Sigmoid colon (tissue), 6 donors: ENCODE measurements at regions not wholly inside any gene's neighbourhood (a gene's known extent, or its start where the extent isn't known, plus 50 kb on each side); places are given as distances from the start of the nearest gene placed in this dataset.

Experiments used
- DNase-seq: peaks from one replicate; pipeline ENCODE4 v3.0.0-alpha.2; 2019
- H3K27ac ChIP-seq, 4 donors: fragments of 200-600 bp; sonication (generic); one replicate each; pipeline ENCODE4 v1.5.1; 2016 to 2019; ENCODE audit warnings: mild to moderate bottlenecking in 1 of 4
- H3K27me3 ChIP-seq, 3 donors: fragments of 200-600 bp; sonication (generic); one replicate each; pipeline ENCODE4 v1.5.1; 2019; ENCODE audit warnings: mild to moderate bottlenecking in 1 of 3
- H3K36me3 ChIP-seq, 4 donors: fragments of 200-600 bp; sonication (generic); one replicate each; pipeline ENCODE4 v1.5.1; 2016 to 2019
- H3K4me1 ChIP-seq, 4 donors: fragments of 200-600 bp; sonication (generic); one replicate each; pipeline ENCODE4 v1.5.1; 2017 to 2019
- H3K4me3 ChIP-seq, 4 donors: fragments of 200-600 bp; sonication (generic); one replicate each; pipeline ENCODE4 v1.5.1; 2017 to 2019; ENCODE audit warnings: mild to moderate bottlenecking in 2 of 4, moderate library complexity in 1 of 4
- H3K9me3 ChIP-seq, 4 donors: fragments of 200-600 bp in 3 of 4; sonication (generic) in 3 of 4; one replicate each; pipeline versions ENCODE4 v1.5.1 to v1.6.1; 2013 to 2019
- EP300 ChIP-seq, 4 donors: sonication (generic); formaldehyde crosslinking; IDR thresholded peaks; one replicate each; pipeline ENCODE4 v1.6.1; 2017; ENCODE audit warnings: antibody characterized with exemption in 4 of 4
- POLR2A ChIP-seq, 2 donors: fragments of 450-650 bp; IDR thresholded peaks; one replicate each; pipeline ENCODE4 v1.6.1; 2016; ENCODE audit warnings: antibody characterized with exemption in 2 of 2, mild to moderate bottlenecking in 2 of 2, moderate library complexity in 2 of 2
- POLR2AphosphoS5 ChIP-seq, 4 donors: sonication (generic); formaldehyde crosslinking; IDR thresholded peaks; one replicate each; pipeline ENCODE4 v1.6.1; 2017; ENCODE audit warnings: antibody characterized with exemption in 4 of 4
- WGBS, 2 donors: extraction: QIAGEN DNeasy Blood & Tissue Kit; methylation state at CpG; one replicate each; pipeline ENCODE4 v1.1.7; 2013; 5-methylcytosine and 5-hydroxymethylcytosine counted together
- intact Hi-C: fragments of 100-400 bp; cut with DNase I; formaldehyde crosslinking; loops from one replicate; pipeline ENCODE4 v1.15.1; 2023
- TF ChIP-seq, protein P1 (sequence below), 4 experiments: fragments of 450-650 bp in 3 of 4; fragments of 200-600 bp in 1 of 4; IDR thresholded peaks; one replicate each; pipeline ENCODE4 v1.5.1; 2016 to 2019; ENCODE audit warnings: antibody characterized with exemption in 4 of 4, mild to moderate bottlenecking in 3 of 4, moderate library complexity in 2 of 4
- donor health status: healthy with polysubstance abuse.
- donor health status: healthy.

DNA sequence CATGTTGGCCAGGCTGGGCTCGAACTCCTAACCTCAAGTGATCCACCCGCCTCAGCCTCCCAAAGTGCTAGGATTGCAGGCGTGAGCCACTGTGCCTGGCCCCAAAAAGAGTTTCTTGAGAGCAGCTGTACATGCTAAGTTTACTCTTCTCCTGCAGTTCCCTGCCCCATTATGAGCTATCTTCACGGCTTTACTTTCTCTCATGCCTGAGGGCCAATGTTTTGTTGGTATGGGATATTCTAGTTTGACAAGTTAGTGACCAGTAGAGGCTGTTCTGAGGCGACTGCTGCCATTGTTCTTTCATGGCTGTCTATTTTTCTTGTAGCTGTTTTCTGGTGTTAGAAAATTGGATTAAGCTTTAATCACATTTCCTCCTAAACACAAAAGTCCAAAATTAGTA is 78.0 kb upstream of the STX18 start:
- DNase-seq: no peak
- no peak overlapping the region for H3K4me3 ChIP-seq
- H3K9me3 ChIP-seq: no peaks in the 10 kb centered on the region
- no peaks in the 10 kb centered on the region for H3K27me3 ChIP-seq
- TF ChIP-seq EP300 (IDR thresholded peaks at IDR 0.05) (no peak), POLR2AphosphoS5 (IDR thresholded peaks at IDR 0.05) (no peak), POLR2A (IDR thresholded peaks at IDR 0.05) (no peak)
- TF ChIP-seq, protein P1, sequence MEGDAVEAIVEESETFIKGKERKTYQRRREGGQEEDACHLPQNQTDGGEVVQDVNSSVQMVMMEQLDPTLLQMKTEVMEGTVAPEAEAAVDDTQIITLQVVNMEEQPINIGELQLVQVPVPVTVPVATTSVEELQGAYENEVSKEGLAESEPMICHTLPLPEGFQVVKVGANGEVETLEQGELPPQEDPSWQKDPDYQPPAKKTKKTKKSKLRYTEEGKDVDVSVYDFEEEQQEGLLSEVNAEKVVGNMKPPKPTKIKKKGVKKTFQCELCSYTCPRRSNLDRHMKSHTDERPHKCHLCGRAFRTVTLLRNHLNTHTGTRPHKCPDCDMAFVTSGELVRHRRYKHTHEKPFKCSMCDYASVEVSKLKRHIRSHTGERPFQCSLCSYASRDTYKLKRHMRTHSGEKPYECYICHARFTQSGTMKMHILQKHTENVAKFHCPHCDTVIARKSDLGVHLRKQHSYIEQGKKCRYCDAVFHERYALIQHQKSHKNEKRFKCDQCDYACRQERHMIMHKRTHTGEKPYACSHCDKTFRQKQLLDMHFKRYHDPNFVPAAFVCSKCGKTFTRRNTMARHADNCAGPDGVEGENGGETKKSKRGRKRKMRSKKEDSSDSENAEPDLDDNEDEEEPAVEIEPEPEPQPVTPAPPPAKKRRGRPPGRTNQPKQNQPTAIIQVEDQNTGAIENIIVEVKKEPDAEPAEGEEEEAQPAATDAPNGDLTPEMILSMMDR (IDR thresholded peaks at IDR 0.05): no peak
- H3K36me3 ChIP-seq: no peaks in the 10 kb centered on the region
- H3K4me1 ChIP-seq: no peaks in the 10 kb centered on the region
- H3K27ac ChIP-seq: no peak overlapping the region
- intact Hi-C loops: no loop called here
- 91 to 93% methylated on average over 5 of the region's 5 CpGs for whole genome bisulfite sequencing, 2 donors

DNA sequence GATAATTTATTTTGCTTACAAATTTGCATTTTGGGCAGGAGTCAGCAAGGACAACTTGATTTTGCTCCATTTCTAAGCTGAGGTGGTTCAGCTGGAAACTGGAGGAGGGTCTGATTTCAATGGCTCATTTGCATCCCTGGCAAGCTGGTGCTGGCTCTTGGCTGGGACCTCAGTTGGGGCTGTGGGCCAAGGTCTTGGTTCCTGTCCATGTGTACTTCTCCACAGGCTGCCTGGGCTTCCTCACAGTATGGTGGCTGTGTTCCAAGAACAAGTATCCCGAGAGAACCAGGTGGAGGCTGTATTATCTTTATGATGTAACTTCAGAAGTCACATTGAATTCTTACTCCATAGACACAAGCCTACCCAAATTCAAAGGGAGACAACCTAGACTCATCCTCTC is 77.0 kb upstream of the STX18 start:
- no peaks in the 10 kb centered on the region for H3K36me3 ChIP-seq
- H3K27me3 ChIP-seq: no peaks in the 10 kb centered on the region
- no peak overlapping the region for H3K27ac ChIP-seq
- H3K9me3 ChIP-seq: no peaks in the 10 kb centered on the region
- intact Hi-C loops: no loop called here
- no peak for DNase-seq
- no peaks in the 10 kb centered on the region for H3K4me1 ChIP-seq
- TF ChIP-seq, protein P1 (IDR thresholded peaks at IDR 0.05): no peak
- TF ChIP-seq EP300 (IDR thresholded peaks at IDR 0.05): no peak
- no peak for TF ChIP-seq POLR2AphosphoS5 (IDR thresholded peaks at IDR 0.05)
- TF ChIP-seq POLR2A (IDR thresholded peaks at IDR 0.05): no peak
- H3K4me3 ChIP-seq: no peak overlapping the region
- 81 to 83% methylated on average over 1 of the region's 1 CpG for WGBS, 2 donors

DNA sequence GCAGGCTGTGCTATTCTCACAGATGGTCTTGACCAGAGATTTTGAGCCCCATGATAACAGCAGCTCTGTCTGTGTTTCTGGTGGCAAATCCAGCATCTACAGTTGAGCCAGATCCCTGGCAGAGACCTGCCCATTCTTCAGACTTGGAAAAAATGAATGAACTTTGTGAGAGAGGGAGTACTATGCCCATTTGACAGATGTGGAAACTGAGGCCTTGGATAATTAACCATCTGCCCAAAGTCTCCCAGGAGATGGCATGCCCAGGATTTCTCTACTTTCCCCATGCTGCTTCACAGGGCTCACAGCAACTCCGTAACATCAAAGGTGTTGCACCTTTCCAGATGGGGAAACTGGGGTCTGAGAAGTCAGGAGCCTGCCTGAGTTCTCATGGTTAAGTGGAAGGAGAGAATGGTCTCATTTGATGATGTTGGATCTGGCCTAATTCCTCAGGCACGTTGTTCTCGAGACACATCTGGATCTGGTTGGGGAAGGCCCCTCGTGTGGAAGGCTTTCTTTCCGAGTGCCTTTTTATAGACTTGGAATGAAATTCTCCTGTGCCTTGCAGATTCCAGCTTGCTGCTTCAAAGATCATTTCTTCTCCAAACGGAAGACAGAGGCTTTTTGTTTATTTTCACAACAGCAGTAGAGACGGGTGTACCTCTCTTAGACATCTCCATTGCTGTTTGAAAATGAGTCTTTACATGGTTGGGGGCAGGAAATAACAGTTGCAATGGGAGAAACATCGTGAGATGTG is 73.3 kb upstream of the STX18 start:
- TF ChIP-seq, protein P1 (IDR thresholded peaks at IDR 0.05): no peak
- TF ChIP-seq POLR2A (IDR thresholded peaks at IDR 0.05): no peak
- no peak for TF ChIP-seq POLR2AphosphoS5 (IDR thresholded peaks at IDR 0.05)
- no peak for TF ChIP-seq EP300 (IDR thresholded peaks at IDR 0.05)
- Histone ChIP-seq H3K9me3 (no peaks in the 10 kb centered on the region), H3K4me1 (no peaks in the 10 kb centered on the region), H3K27me3 (no peaks in the 10 kb centered on the region), H3K36me3 (no peaks in the 10 kb centered on the region), H3K4me3 (no peak overlapping the region), H3K27ac (no peak overlapping the region)
- no peak for DNase-seq
- 81 to 82% methylated on average over 8 of the region's 8 CpGs for WGBS, 2 donors
- intact Hi-C loops: no loop called here

DNA sequence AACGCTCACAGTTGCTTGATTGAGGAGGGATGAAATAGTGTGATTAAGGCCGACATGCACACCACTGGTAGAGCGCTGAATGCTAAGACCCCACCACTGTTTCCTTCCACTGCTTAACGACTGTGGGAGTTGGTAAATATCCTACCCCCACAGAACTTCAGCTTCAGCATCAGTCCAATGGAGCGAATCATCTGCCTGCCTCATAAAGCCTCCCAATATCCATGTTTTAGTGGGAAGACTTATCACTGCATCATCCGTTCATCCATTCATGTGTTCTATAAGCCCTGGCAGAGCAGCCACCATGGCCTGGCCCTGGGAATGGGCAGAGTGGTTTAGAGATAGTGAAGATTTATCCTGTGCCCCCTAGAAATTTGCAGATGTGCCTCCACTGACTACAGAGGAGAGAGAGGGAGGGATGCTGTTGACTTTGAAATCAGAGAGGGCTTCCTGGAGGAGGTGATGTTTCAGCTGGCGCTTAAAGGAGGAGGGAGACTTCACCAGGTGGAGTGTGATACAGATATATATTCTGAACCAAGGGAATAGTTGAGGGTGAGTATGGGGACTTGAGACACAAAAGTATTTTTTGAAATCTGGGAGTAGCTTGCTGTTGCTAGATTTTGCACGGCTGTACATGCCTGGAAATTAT is 71.9 kb upstream of the STX18 start:
- 92% methylated on average over 8 of the region's 8 CpGs for WGBS, 2 donors
- no peak overlapping the region for H3K4me3 ChIP-seq
- TF ChIP-seq EP300 (IDR thresholded peaks at IDR 0.05): no peak
- TF ChIP-seq, protein P1 (IDR thresholded peaks at IDR 0.05): no peak
- no peak for TF ChIP-seq POLR2AphosphoS5 (IDR thresholded peaks at IDR 0.05)
- TF ChIP-seq POLR2A (IDR thresholded peaks at IDR 0.05): no peak
- no peaks in the 10 kb centered on the region for H3K27me3 ChIP-seq
- no peaks in the 10 kb centered on the region for H3K9me3 ChIP-seq
- H3K27ac ChIP-seq: no peak overlapping the region
- no peak for DNase-seq
- no peaks in the 10 kb centered on the region for H3K36me3 ChIP-seq
- intact Hi-C loops: no loop called here
- H3K4me1 ChIP-seq: no peaks in the 10 kb centered on the region
